Mammary epithelial cell (primary cell): ENCODE measurements at regions not wholly inside any gene's neighbourhood (a gene's known extent, or its start where the extent isn't known, plus 50 kb on each side); places are given as distances from the start of the nearest gene placed in this dataset.

Experiments
- EZH2 ChIP-seq: IDR thresholded peaks from 2 replicates; pipeline ENCODE4 v1.6.1; 2012; ENCODE audit warnings: low read length, inconsistent platforms, borderline replicate concordance
- TF ChIP-seq, protein P1 (sequence below), 2 donors: IDR thresholded peaks in 1 of 2; conservative IDR thresholded peaks in 1 of 2; 2 replicates each; pipeline ENCODE4 v1.5.1; 2011 to 2012; ENCODE audit warnings: inconsistent platforms in 2 of 2, low read length in 2 of 2, mild to moderate bottlenecking in 2 of 2, control low read depth in 1 of 2, low read depth in 1 of 2; ENCODE audit not compliant: insufficient read depth in 1 of 2; ENCODE audit errors: extremely low read depth in 1 of 2

GRCh38 chr3:176850498-176850897, 346.8 kb downstream of the TBL1XR1 start:
- TF ChIP-seq, protein P1, sequence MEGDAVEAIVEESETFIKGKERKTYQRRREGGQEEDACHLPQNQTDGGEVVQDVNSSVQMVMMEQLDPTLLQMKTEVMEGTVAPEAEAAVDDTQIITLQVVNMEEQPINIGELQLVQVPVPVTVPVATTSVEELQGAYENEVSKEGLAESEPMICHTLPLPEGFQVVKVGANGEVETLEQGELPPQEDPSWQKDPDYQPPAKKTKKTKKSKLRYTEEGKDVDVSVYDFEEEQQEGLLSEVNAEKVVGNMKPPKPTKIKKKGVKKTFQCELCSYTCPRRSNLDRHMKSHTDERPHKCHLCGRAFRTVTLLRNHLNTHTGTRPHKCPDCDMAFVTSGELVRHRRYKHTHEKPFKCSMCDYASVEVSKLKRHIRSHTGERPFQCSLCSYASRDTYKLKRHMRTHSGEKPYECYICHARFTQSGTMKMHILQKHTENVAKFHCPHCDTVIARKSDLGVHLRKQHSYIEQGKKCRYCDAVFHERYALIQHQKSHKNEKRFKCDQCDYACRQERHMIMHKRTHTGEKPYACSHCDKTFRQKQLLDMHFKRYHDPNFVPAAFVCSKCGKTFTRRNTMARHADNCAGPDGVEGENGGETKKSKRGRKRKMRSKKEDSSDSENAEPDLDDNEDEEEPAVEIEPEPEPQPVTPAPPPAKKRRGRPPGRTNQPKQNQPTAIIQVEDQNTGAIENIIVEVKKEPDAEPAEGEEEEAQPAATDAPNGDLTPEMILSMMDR (conservative IDR thresholded peaks at IDR 0.05 in 1 of 2, IDR thresholded peaks at IDR 0.05 in 1 of 2; ENCODE audit: extremely low read depth in 1 of 2, insufficient read depth in 1 of 2, low read depth in 1 of 2, low read length in 2 of 2) = no peak
- no peak for TF ChIP-seq EZH2
